OCI-M2 (cell line): ENCODE measurements at regions not wholly inside any gene's neighbourhood (a gene's known extent, or its start where the extent isn't known, plus 50 kb on each side); places are given as distances from the start of the nearest gene placed in this dataset.
"Not testable (repeated sequence)": the region's sequence is repeated elsewhere in the genome, so short reads cannot be mapped to it uniquely, and the experiment has no call there.

Experiments used
- DNase-seq: peaks from one replicate; lab custom pipeline; 2025; ENCODE audit not compliant: unreplicated experiment; lab: John Stamatoyannopoulos, UW

GRCh38 chr4:129852434-129852833, 756.5 kb downstream of the C4orf33 start:
- DNase-seq: no peak

GRCh38 chr4:129853685-129854467, 757.9 kb downstream of the C4orf33 start:
- DNase-seq: not testable (repeated sequence)

- no peak for DNase-seq
Observed at GRCh38 chr4:129862461-129862860, 766.5 kb downstream of the C4orf33 start.

DNA sequence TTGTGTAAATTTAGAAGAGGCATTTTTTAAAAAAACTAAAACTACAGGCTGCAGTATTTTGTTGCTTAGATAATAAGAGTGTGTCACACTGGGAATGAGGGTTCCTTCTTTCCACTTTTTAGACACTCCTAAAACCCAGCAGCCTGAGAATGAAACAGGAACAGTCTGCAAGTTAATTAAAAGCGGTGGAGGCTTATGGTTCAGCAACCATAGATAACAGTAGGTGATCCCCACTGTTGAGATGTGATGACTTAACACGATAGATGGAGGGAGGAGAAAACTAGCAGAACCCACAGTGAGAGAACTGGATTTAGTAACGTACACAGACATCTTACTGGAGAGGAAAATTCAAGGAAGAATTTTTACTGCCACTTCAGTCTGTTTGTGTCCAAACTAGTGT, 767.3 kb downstream of the C4orf33 start:
- DNase-seq: no peak

GRCh38 chr4:129883996-129884395, 788.0 kb downstream of the C4orf33 start:
- DNase-seq: no peak

DNA sequence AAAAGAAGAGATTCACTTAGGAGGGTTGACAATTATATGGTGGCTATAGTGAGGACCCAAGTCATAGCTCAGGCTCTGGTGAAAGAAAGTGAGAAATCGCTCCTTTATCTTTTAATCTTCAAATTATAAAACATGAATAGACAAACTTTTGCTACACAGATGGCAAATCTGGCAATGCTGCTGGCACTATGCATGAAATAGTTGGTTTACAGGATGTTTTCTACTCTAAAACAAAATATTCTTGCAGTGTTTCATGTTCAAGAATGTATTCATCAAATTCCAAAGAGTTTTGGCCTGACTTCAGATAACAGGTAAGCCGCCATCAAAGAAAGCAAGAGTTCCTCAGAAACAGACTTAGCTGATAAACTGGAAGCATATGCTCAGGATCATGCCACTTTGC, 801.2 kb downstream of the C4orf33 start:
- DNase-seq: no peak

DNA sequence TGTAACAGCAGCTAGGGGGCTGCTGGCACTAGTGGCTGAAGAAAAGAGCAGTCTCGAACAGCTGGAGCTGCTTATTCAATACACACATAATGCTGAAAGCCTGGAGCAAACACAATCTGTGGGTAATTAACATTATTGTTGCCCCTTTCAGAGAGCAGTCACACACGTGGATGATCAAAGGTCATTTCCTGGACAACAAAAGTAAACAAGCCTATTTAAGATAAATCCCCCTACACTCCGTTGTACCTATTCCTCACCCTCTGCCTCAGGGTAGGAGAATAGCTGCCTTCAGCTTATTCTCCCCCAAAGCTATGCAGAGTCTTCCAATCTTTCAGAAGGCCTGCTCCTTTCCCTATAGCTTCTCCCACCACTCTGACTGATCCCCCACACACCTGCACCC, 803.9 kb downstream of the C4orf33 start:
- no peak for DNase-seq

GRCh38 chr4:129900430-129900953, 804.5 kb downstream of the C4orf33 start:
- no peak for DNase-seq

DNA sequence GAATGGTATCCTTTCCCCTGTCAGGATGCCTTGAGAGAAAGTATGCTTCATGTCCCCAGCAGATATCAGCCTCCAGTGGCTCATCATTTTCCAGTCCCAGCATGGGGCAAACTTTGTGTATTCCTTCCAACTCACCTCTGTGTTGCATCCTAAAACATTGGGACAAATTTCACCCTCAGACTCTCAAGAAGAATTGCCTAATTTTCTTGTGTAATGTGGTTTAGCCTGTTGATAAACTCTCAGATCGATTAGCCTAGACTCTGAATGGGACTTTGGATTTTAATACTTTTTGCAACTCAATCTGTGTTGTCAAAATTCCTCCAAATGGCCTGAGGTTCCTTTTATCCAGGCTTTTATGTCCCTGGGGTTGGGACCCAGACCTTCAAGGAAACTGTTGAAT, 805.3 kb downstream of the C4orf33 start:
- no peak for DNase-seq

- DNase-seq: no peak
Observed at GRCh38 chr4:129903861-129904260, 807.9 kb downstream of the C4orf33 start.

DNA sequence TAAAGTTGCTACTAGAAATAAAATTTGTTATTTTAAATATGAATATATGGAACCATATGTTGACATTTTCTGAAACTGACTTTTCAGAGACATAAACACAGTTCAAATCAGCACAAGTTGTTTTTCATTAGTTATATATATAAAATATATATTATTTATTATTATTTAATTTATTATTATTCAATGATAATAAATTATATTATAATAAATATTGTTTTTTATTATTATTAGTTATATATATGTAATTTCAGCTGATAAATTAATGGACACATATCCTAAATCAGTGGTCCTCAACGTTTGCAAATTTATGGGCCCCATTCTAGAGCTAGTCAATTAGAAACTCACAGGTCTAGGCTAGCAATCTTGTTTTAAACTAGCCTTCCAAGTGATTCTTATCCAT, 809.3 kb downstream of the C4orf33 start:
- no peak for DNase-seq

DNA sequence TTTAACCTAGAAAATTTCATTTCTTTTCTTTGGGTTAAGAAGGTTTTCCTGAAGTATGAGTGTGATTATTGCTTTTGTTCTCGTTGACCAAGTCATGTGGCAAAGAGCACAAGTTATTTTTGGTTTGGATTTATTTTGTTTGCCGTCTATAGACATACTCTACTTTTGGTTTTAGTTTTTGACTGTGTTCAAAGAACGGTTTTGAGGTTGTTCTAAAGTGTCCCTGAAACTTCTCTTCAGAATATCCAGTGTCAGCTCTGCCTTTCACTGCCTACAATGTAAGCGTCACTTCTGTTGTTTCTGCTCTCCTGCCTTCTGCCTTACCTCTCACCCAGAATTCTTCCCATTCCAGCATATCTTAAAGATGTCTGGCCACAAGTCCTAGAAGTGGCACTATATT, 812.2 kb downstream of the C4orf33 start:
- DNase-seq: no peak

DNA sequence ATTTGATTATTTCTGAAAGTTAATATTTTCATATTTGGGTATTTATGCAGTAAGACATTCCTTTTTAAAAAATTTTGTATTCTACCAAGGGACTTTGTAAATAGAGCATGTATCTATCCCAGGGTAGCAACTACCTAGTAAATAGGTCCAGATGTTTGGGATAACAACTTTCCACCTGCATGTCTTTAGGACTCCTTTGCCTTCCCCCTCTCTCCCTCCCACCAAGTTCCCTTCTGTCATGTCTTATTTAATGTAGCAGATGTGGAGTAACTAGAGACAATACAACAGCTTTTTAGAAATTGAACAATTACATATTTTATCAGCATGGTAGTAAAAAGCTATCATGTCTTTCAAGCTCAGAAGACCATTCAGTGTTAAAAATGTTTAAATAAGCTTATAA, 821.0 kb downstream of the C4orf33 start:
- DNase-seq: no peak

DNA sequence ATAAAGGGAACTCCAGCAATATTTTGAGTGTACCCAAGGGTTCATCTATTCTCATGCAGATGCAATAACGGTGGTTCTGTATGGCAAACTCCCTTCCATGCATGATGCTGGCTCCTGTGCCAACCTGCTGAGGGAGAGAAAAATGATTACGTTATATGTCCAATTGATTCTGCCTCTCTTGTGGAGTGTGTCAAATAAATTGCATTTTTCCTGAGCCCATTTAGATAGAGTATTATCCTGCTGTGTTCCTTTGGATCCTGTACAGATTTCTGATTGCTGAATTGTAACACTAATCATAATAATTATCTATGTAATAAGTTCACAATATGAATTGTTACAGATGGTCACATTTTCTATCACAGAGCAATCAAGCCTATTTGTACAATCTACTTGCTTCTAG, 821.7 kb downstream of the C4orf33 start:
- no peak for DNase-seq

DNA sequence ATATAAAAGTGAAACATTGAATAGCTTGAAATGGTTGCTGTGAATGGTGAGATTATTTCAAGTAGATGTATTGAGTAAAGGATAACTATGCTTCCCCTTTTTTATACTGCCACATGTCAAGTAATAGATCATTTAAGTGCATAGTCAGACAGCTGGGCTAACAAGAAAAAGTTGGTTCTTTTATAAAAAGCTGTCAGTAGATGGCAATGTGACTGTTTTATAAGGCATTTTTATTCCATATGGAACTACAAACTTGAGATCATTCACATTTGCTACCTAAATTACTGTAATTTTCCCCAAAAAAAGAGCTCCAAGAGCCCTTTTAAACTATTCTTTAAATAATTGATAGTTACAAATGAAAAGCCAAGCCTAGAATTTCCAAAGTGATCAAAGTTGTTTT, 831.0 kb downstream of the C4orf33 start:
- no peak for DNase-seq

- DNase-seq: no peak
Observed at GRCh38 chr4:129929052-129929451, 833.1 kb downstream of the C4orf33 start.

GRCh38 chr4:129929984-129930383, 834.0 kb downstream of the C4orf33 start:
- DNase-seq: no peak

DNA sequence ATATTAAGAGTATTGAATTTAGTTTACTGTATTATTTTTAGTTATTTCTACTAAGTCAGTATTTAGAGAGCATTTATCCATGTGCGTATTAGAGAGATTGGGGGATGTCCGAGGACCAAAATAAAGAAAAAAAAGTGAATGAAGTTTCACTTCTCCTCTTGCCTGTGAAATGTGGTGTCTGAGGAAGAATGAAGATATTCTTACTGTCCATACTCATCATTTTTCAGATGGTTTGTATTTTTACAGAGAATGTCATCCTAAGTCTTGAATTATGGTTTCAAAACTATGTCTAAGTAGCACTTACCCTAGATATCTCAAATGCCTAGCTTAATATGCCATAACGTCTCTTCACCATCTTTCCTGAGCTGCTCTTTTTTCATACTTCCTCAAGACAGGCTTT, 854.3 kb downstream of the C4orf33 start:
- no peak for DNase-seq

GRCh38 chr4:129966175-129966574, 870.2 kb downstream of the C4orf33 start:
- no peak for DNase-seq

DNA sequence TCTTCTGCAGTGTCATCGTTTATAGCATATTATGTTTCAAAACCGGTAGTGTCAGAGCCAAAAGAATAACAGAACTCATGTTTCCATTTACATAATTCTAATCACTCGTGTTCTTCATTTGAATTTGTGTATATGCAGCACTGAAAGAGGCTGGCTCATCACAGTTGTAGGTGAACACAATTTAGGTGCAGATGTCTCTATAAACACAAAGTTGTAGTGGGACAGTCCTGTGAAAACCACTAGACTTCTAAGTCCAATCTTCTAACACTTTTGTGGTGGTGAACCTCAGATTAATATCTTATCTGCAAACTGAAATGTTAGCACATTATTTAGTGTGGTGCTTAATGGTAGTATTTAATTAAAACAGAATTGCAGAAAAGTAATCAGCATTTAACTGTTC, 872.4 kb downstream of the C4orf33 start:
- no peak for DNase-seq

DNA sequence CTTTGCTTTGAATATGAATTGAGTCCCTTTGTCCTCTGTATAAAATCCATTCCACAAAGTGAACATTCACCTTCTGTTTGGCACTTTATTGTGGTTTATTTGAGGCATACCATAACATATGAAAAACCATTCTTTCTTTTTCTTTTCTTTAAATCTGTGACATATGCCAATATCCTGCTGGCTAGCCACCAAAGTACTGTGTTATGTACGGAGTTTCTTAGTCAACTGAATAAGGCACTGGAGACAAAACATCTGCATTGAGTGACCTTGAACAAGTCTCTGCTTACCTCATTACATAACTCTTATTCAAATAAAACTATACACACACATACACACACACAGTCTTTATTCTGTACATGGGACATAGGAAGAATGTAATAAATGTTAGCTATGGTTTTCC, 872.8 kb downstream of the C4orf33 start:
- no peak for DNase-seq

- no peak for DNase-seq
Observed at GRCh38 chr4:129970801-129971200, 874.8 kb downstream of the C4orf33 start.

- no peak for DNase-seq
Observed at GRCh38 chr4:129971419-129971818, 875.5 kb downstream of the C4orf33 start.
